ENCODE measurements at regions not wholly inside any gene's neighbourhood (a gene's known extent, or its start where the extent isn't known, plus 50 kb on each side); places are given as distances from the start of the nearest gene placed in this dataset.

GRCh38 chr1:29452463-29453230, 216.3 kb downstream of the PTPRU start:
- DNase-seq: no peak

- no peak for DNase-seq
Measured at GRCh38 chr1:29451368-29451892, 215.1 kb downstream of the PTPRU start.

- no peak for DNase-seq
Measured at GRCh38 chr1:29450591-29450990, 214.3 kb downstream of the PTPRU start.

- DNase-seq: no peak
Measured at GRCh38 chr1:29448456-29449235, 212.3 kb downstream of the PTPRU start.

GRCh38 chr1:29447368-29447767, 211.0 kb downstream of the PTPRU start:
- DNase-seq: no peak

GRCh38 chr1:29444782-29445729, 208.7 kb downstream of the PTPRU start:
- DNase-seq: no peak

- DNase-seq: no peak
Measured at GRCh38 chr1:29444081-29444715, 207.9 kb downstream of the PTPRU start.

- DNase-seq: no peak
Measured at GRCh38 chr1:29441916-29442668, 205.8 kb downstream of the PTPRU start.

GRCh38 chr1:29439615-29440014, 203.3 kb downstream of the PTPRU start:
- no peak for DNase-seq

GRCh38 chr1:29438991-29439390, 202.7 kb downstream of the PTPRU start:
- no peak for DNase-seq

GRCh38 chr1:29437946-29438345, 201.6 kb downstream of the PTPRU start:
- no peak for DNase-seq

- no peak for DNase-seq
Measured at GRCh38 chr1:29436181-29436785, 200.0 kb downstream of the PTPRU start.

GRCh38 chr1:29433830-29434229, 197.5 kb downstream of the PTPRU start:
- DNase-seq: no peak

GRCh38 chr1:29431138-29431537, 194.8 kb downstream of the PTPRU start:
- DNase-seq: no peak

GRCh38 chr1:29429656-29430055, 193.3 kb downstream of the PTPRU start:
- DNase-seq: no peak

- no peak for DNase-seq
Measured at GRCh38 chr1:29428997-29429396, 192.7 kb downstream of the PTPRU start.

- DNase-seq: no peak
Measured at GRCh38 chr1:29428280-29428615, 191.9 kb downstream of the PTPRU start.

GRCh38 chr1:29427614-29428279, 191.4 kb downstream of the PTPRU start:
- no peak for DNase-seq

- DNase-seq: peak; percentile 63
Measured at GRCh38 chr1:29426701-29427279, 190.5 kb downstream of the PTPRU start.

GRCh38 chr1:29425631-29426030, 189.3 kb downstream of the PTPRU start:
- DNase-seq: no peak
